ENCODE measurements at regions not wholly inside any gene's neighbourhood (a gene's known extent, or its start where the extent isn't known, plus 50 kb on each side); places are given as distances from the start of the nearest gene placed in this dataset.

DNA sequence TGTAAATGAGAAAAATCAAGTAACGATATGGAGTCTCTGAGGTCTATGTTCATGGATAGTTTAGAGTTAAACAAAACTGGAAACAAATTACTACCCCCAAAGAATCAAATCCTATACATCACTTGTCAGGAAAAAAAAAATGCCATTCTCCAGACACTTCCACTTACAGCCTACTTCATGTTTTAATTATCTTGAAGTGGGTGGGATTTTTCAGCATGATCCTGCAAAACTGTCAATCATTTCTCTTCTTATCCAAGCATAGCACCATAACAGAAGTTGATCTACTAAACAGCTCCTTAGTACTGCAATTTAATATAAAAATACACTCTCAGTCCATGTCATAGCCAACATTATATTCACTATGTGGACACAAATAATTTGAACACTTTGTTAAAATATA, 833.9 kb downstream of the TUSC7 start:
- TF ChIP-seq CTCF (IDR thresholded peaks at IDR 0.05; ENCODE audit: control extremely low read depth in 1 of 3, insufficient read depth in 1 of 3, low read depth in 1 of 3, low read length in 3 of 3): no peak
- TF ChIP-seq ZNF274 (IDR thresholded peaks at IDR 0.05; ENCODE audit: borderline replicate concordance, extremely low read depth, low read length): no peak
- TF ChIP-seq SP4 (IDR thresholded peaks at IDR 0.05; ENCODE audit: low read length): no peak
- TF ChIP-seq EZH2 (IDR thresholded peaks at IDR 0.05; ENCODE audit: low read depth, low read length, severe bottlenecking): no peak
